SW480 (cell line): ENCODE measurements at regions not wholly inside any gene's neighbourhood (a gene's known extent, or its start where the extent isn't known, plus 50 kb on each side); places are given as distances from the start of the nearest gene placed in this dataset.
"Not testable (repeated sequence)": the region's sequence is repeated elsewhere in the genome, so short reads cannot be mapped to it uniquely, and the experiment has no call there.

ENCODE experiments used
- DNase-seq: peaks from one replicate; pipeline ENCODE4 v3.0.0-alpha.2; 2016; ENCODE audit warnings: low spot score

GRCh38 chr15:98525661-98526001, 122.7 kb upstream of the IGF1R start:
- no peak for DNase-seq

GRCh38 chr15:98526094-98526493, 122.2 kb upstream of the IGF1R start:
- no peak for DNase-seq

- no peak for DNase-seq
Measured at GRCh38 chr15:98528046-98528725, 120.2 kb upstream of the IGF1R start.

- no peak for DNase-seq
Measured at GRCh38 chr15:98529205-98530145, 118.9 kb upstream of the IGF1R start.

- no peak for DNase-seq
Measured at GRCh38 chr15:98530570-98530969, 117.8 kb upstream of the IGF1R start.

GRCh38 chr15:98532063-98532462, 116.3 kb upstream of the IGF1R start:
- no peak for DNase-seq

- no peak for DNase-seq
Measured at GRCh38 chr15:98536976-98537375, 111.4 kb upstream of the IGF1R start.

- no peak for DNase-seq
Measured at GRCh38 chr15:98537516-98538060, 110.8 kb upstream of the IGF1R start.

- DNase-seq: no peak
Measured at GRCh38 chr15:98541519-98541918, 106.8 kb upstream of the IGF1R start.

GRCh38 chr15:98543237-98543636, 105.1 kb upstream of the IGF1R start:
- peak; percentile 20 for DNase-seq

GRCh38 chr15:98546329-98546728, 102.0 kb upstream of the IGF1R start:
- no peak for DNase-seq

- no peak for DNase-seq
Measured at GRCh38 chr15:98547275-98547674, 101.1 kb upstream of the IGF1R start.

- no peak for DNase-seq
Measured at GRCh38 chr15:98547741-98548138, 100.6 kb upstream of the IGF1R start.

GRCh38 chr15:98548139-98548971, 100.0 kb upstream of the IGF1R start:
- peak; percentile 75 for DNase-seq

GRCh38 chr15:98549003-98549402, 99.3 kb upstream of the IGF1R start:
- no peak for DNase-seq

GRCh38 chr15:98549741-98550140, 98.6 kb upstream of the IGF1R start:
- DNase-seq: no peak

- not testable (repeated sequence) for DNase-seq
Measured at GRCh38 chr15:98550363-98550762, 98.0 kb upstream of the IGF1R start.

- DNase-seq: no peak
Measured at GRCh38 chr15:98551936-98552562, 96.3 kb upstream of the IGF1R start.

- no peak for DNase-seq
Measured at GRCh38 chr15:98554272-98555172, 93.8 kb upstream of the IGF1R start.

GRCh38 chr15:98555173-98555515, 93.2 kb upstream of the IGF1R start:
- DNase-seq: no peak

- no peak for DNase-seq
Measured at GRCh38 chr15:98556321-98556720, 92.0 kb upstream of the IGF1R start.
